IPS-NIHi7 (cell line): ENCODE measurements at regions not wholly inside any gene's neighbourhood (a gene's known extent, or its start where the extent isn't known, plus 50 kb on each side); places are given as distances from the start of the nearest gene placed in this dataset.

Experiments
- DNase-seq: peaks from one replicate; pipeline ENCODE4 v3.0.0; 2012; ENCODE audit warnings: mixed read lengths; ENCODE audit errors: extremely low spot score

DNA sequence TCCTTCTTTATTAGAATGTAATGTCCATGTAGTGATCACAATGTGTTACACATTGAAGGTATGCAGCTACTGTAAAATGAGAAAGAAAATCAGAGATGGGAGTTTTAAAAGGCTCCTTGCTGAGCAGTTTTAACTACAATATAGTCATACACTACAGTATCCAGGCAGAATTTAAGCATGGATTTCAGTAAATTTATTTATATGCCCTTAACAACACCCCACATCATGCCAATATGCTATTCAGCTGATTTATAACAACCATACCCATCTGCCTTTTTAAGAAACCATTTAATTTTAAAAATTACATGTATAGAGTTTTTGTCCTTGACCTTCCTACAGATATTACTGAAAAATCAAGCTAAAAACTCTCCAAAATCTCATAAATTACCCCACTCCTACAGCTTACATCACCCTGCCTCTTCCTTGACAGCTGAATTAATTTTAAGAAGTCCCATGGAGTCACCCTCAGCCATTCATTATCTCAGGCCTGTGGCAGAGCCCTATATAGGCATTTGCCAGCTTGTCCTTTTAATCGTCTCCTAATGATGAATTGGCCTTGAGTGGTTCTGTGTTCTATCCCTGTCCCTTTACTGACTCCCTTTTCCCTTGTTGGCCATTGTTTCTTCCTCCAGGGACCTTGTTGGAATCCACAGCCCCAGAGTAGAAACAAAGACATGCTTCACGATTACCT is 797.6 kb upstream of the ARRDC4 start:
- DNase-seq = no peak

DNA sequence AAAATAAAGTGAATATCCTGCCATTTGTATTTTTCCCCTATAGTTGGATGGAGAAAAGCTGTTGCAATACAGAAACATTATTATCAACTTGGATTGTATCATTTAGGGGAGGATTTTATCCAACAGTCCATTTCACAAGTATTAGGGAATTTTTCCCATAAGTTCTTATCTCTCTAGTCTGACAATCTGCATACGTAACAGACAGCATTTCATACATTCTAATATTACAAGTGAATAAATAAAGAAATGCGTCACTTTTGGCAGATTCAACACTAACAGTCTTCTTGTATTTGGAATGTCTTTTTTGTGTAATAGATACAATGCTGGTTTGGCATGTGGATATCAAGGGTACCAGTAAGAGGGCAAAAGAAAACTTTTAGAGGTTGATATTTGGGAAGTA is 795.3 kb upstream of the ARRDC4 start:
- DNase-seq = no peak

- peak; percentile 14 for DNase-seq
Observed at GRCh38 chr15:97168704-97169475, 791.6 kb upstream of the ARRDC4 start.

DNA sequence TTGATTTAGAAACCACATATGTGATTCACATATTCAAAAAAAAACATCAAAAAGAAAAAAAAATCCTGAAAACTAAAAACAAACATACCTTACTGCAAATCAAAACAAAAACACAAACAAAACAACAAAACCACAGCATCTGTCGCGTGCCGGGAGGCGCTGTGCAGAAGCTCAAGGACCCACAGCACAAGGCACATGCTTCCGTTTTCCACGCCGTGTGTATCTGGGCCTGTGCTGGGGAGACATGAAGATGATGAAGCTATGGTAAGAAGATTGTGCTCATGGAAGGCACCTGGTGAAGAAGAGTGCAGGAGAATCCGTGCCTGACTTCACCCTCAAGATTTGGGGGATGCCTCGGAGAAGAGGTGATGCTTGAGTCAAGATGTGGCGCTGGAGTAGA is 788.9 kb upstream of the ARRDC4 start:
- DNase-seq = no peak

- no peak for DNase-seq
Observed at GRCh38 chr15:97174886-97175540, 785.5 kb upstream of the ARRDC4 start.

- peak; percentile 58 for DNase-seq
Observed at GRCh38 chr15:97177151-97177577, 783.3 kb upstream of the ARRDC4 start.

DNA sequence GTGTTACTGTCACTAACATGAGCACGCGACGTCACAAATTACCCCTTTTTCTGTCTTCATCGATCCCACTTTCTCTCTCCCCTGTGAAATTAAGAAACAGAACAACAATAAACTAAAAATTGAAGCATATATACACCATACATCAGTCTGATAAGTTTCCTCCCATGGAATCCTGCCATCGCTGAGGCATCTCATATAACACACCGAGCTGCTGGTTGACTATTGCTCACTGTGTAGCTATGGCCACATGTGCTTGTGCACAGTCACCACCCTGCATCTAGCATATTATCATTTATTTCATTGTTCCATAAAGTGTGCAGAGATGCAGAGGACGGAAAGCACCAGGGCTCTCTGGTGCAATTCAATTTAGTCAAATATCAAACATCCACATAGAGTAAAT is 777.9 kb upstream of the ARRDC4 start:
- DNase-seq = no peak

DNA sequence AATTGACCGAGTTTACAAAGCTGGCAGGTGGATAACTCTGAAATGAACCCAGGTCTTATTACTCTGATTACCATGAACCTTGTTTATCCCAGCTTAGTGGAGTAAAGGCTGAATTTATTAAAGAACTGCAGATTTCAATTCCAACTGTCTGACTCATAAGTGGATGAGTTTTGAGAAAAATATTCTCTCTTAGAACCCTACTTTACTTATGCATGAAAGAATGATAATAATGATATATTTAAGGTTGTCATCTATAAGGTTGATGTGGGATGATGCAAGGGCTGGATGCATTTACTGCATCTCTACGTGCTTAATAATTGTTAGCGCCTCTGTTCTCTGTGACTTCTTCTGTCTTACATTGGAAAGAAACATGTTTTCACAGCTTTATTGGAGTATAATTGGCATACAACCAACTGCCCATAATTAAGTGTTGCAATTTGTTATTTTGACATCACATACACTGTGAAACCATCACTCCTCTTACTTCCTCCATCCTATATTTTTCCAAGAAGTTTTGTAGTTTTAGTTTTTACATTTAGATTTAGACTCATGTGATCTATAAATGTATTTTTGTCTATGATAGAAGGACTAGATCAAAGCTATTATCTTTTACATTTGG is 771.2 kb upstream of the ARRDC4 start:
- DNase-seq = no peak

GRCh38 chr15:97194750-97195149 is 765.8 kb upstream of the ARRDC4 start:
- DNase-seq = no peak

DNA sequence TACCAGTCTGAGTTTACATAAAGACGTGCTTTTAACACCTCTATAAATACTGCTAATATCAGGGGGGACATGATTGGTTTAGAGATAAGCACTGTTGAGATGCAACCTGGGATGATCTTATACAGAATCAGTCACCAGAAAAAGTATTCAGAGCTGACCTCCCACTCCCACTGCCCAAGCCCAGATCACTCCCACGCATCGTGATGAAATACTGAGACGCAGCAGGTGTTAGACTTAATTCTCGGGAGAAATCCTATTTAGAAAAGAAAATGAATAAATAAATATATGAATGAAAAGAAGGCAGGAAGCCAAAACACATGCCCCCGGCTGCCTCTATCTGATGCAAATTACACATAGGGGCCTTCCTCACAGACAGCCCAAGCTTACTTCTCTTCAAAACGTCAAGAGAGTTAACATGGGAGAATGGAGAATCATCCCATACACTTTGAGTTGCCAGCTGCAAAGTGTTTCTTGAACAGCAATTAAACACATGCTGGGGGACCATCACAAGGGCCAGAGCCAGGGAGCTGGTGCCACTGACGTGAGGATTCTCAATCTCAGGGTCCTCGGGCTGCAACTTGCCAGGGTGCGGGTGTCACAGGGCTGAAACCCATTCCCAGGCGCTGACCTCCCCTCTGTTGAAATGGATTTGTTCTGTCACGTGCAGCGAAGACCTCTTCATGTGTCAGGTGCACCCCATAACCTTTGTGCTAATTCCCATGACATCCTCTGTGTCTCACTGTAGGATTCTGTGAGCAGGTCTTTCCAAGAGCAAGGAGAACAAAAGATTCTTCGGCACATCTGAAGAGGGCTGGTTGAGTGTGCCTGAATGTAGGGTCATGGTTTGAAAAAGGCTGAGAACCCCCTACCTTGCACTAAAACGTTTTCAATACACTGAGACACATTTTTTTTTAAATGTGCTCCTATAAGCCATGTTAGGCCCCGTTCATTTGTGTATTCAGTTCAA is 764.2 kb upstream of the ARRDC4 start:
- no peak for DNase-seq

DNA sequence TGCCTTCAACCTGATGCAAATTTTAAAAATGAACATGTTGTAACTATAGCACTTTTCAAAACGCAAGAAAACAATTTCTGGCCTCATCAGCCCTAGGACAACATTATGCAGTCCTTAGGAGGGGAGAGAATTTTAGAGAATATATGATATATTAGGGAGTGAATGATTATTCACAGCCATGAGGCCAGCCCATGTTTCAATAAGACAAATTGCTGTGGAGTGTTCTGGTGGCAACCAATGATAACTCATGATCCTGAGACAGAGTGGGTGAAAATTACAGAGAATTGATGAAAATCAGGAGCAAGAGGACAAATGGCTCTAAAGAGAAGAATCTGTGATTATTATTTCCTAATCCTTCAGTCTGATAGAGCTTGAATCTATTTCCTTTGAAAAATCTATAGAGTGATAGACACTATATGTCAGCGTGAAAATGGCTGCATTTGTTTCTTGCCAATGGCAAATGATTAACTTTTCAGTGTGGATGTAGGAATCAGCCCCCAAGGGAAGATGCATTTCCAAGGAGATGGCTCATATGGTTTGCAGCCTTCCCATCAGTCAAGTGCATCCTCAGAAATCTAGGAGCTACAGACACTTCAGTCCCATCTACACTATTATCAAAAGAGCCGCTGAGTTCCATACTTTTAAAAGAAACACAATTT is 761.0 kb upstream of the ARRDC4 start:
- DNase-seq = no peak

- DNase-seq = no peak
Observed at GRCh38 chr15:97200161-97200560, 760.3 kb upstream of the ARRDC4 start.

DNA sequence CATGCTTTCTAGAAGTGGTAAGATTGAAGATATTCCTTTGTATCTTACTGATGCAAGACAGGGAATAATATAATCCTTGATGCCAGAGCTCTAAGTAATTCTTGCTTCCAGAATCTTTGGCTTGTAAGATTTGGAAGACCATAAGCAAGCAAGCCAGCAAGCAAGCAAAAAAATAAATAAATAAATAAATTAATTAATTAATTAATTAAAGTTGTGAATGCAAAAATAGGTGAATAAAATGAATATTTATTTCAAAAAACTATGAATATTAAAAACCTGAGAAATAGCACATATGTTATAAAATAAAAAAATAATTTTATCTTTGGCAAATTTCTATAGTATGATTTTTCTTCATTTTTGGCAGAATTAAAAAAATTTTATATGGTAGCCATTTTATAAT is 750.2 kb upstream of the ARRDC4 start:
- DNase-seq = no peak

DNA sequence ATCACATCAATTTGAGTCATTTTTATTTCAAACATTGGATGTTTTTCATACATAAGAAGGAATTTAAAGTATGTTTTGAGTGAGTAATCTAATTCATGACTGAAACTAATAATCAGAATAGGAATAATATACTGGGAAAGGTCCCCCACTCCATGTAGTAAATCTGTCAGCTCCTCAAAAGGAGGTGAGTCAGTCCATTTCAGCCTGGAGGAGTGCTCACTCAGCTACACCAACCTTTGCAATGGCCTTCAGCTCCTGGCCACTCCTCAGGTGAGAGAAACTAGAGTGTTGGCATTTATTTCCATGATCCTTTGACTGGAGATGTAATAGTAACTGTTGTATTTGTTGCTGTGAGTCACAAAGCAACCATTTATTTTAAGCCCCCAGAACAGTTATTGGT is 744.9 kb upstream of the ARRDC4 start:
- DNase-seq = no peak

DNA sequence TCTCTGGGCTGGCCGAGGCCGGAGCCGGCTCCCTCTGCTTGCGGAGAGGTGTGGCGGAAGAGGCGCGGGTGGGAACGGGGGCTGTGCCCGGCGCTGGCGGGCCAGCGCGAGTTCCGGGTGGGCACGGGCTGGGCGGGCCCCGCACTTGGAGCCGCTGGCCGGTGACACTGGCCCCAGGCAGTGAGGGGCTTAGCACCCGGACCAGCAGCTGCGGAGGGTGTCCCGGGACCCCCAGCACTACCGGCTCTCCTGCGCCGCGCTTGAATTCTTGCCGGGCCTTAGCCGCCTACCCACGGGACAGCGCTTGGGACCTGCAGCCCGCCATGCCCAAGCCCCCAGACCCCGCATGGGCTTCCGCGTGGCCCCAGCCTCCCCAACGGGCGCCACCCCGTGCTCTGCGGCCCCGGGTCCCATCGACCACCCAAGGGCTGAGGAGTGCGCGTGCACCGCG is 736.3 kb upstream of the ARRDC4 start:
- no peak for DNase-seq

DNA sequence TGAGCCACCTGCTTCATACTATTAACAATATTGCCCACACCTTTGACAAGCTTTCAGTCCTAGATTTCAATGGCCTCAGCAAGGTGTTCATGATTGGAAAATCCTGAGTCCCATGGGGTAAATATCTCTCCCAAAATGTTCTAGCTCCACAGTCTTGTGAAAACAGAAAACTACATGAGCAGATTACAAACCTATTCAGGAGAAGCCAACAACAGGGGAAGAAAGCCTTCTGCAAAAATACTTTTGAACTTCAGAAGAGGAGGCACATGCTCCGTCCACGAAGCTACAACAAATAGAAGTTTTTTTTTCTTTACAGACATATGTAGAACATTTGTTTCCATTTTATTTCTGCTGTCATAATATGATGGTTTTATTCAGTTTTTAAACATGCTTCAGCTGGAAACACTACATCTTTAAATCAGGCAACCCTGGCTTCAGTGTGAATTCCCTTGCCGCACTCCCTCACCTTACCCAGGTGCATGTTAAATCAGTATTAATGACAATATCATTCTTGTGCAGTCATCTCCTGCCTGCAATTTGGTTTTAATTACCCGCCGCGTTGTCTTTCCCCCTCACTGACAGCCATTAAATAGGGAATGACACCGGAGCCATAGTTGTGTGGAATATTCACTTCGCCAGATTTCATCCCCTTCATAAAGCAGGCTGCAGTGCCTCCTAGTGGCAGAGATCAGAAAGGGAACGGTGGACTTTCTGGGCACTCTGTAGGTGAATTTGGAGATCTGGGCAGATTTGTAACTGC is 725.5 kb upstream of the ARRDC4 start:
- peak; percentile 78 for DNase-seq

GRCh38 chr15:97235611-97235985 is 724.9 kb upstream of the ARRDC4 start:
- DNase-seq = no peak

DNA sequence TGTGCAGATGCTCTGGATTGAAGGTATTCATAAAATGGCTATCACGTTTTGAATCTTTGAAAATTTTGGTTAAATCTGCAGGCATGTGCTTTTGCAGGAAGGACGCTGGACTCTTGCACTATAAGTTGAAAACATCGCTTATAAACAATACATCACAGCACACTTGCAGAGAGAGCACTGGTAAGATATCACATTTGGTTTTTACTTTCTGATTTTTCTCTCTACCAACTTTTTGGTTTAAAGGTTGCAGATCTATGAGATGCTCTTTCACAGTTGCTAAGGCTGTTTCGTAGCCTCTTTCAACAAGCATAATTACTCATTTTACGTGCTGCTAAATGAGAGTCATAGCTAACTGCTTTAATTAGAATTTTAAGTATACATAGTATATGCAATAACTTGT is 724.4 kb upstream of the ARRDC4 start:
- no peak for DNase-seq

GRCh38 chr15:97237160-97237559 is 723.3 kb upstream of the ARRDC4 start:
- DNase-seq = no peak

GRCh38 chr15:97248376-97248775 is 712.1 kb upstream of the ARRDC4 start:
- DNase-seq = no peak
